Ascending aorta (tissue), 2 donors: ENCODE measurements at regions not wholly inside any gene's neighbourhood (a gene's known extent, or its start where the extent isn't known, plus 50 kb on each side); places are given as distances from the start of the nearest gene placed in this dataset.
"Not testable (repeated sequence)": the region's sequence is repeated elsewhere in the genome, so short reads cannot be mapped to it uniquely, and the experiment has no call there.

Source experiments
- DNase-seq, 2 donors: peaks; one replicate each; pipeline ENCODE4 v3.0.0-alpha.2; 2019; ENCODE audit warnings: low spot score in 2 of 2
- H3K27ac ChIP-seq, 2 donors: fragments of 200-600 bp; sonication (generic); one replicate each; pipeline ENCODE4 v1.5.1; 2016 to 2017; ENCODE audit warnings: mild to moderate bottlenecking in 1 of 2
- H3K27me3 ChIP-seq: fragments of 200-600 bp; sonication (generic); one replicate; pipeline ENCODE4 v1.5.1; 2017
- H3K36me3 ChIP-seq, 2 donors: fragments of 200-600 bp; sonication (generic); one replicate each; pipeline ENCODE4 v1.5.1; 2016
- H3K4me1 ChIP-seq, 2 donors: fragments of 200-600 bp; sonication (generic); one replicate each; pipeline ENCODE4 v1.5.1; 2016 to 2017; ENCODE audit warnings: mild to moderate bottlenecking in 1 of 2
- H3K4me3 ChIP-seq, 2 donors: fragments of 200-600 bp; sonication (generic); one replicate each; pipeline ENCODE4 v1.5.1; 2016 to 2017; ENCODE audit warnings: mild to moderate bottlenecking in 1 of 2
- H3K9me3 ChIP-seq, 2 donors: fragments of 200-600 bp; sonication (generic); one replicate each; pipeline ENCODE4 v1.5.1; 2016
- intact Hi-C: fragments of 100-400 bp; cut with DNase I; formaldehyde crosslinking; loops from one replicate; pipeline ENCODE4 v1.15.1; 2023
- TF ChIP-seq, protein P1 (sequence below), 3 experiments: fragments of 200-600 bp in 2 of 3; fragments of 450-650 bp in 1 of 3; sonication (generic) in 2 of 3; IDR thresholded peaks; one replicate each; pipeline ENCODE4 v1.5.1; 2016 to 2019; ENCODE audit warnings: antibody characterized with exemption in 3 of 3, mild to moderate bottlenecking in 1 of 3, moderate library complexity in 1 of 3

GRCh38 chr18:33828949-33829348 is 250.9 kb downstream of the ASXL3 start:
- TF ChIP-seq, protein P1, sequence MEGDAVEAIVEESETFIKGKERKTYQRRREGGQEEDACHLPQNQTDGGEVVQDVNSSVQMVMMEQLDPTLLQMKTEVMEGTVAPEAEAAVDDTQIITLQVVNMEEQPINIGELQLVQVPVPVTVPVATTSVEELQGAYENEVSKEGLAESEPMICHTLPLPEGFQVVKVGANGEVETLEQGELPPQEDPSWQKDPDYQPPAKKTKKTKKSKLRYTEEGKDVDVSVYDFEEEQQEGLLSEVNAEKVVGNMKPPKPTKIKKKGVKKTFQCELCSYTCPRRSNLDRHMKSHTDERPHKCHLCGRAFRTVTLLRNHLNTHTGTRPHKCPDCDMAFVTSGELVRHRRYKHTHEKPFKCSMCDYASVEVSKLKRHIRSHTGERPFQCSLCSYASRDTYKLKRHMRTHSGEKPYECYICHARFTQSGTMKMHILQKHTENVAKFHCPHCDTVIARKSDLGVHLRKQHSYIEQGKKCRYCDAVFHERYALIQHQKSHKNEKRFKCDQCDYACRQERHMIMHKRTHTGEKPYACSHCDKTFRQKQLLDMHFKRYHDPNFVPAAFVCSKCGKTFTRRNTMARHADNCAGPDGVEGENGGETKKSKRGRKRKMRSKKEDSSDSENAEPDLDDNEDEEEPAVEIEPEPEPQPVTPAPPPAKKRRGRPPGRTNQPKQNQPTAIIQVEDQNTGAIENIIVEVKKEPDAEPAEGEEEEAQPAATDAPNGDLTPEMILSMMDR (IDR thresholded peaks at IDR 0.05) = no peak
- Histone ChIP-seq H3K36me3 (no peaks in the 10 kb centered on the region), H3K9me3 (peaks cover 0 to 9% of the 10 kb centered on the region in 2 donors), H3K4me1 (no peaks in the 10 kb centered on the region), H3K4me3 (no peak overlapping the region), H3K27me3 (no peaks in the 10 kb centered on the region), H3K27ac (no peak overlapping the region)
- intact Hi-C loops = no loop called here
- no peak for DNase-seq

GRCh38 chr18:33826151-33826550 is 248.1 kb downstream of the ASXL3 start:
- DNase-seq = no peak
- H3K4me1 ChIP-seq = no peaks in the 10 kb centered on the region
- H3K27ac ChIP-seq = no peak overlapping the region
- no peak overlapping the region for H3K4me3 ChIP-seq
- H3K36me3 ChIP-seq = no peaks in the 10 kb centered on the region
- intact Hi-C loops = no loop called here
- TF ChIP-seq, protein P1 (IDR thresholded peaks at IDR 0.05) = no peak
- peaks cover 0 to 2% of the 10 kb centered on the region in 2 donors for H3K9me3 ChIP-seq
- no peaks in the 10 kb centered on the region for H3K27me3 ChIP-seq

- TF ChIP-seq, protein P1 (IDR thresholded peaks at IDR 0.05) = no peak
- intact Hi-C loops = no loop called here
- no peaks in the 10 kb centered on the region for H3K36me3 ChIP-seq
- no peaks in the 10 kb centered on the region for H3K4me1 ChIP-seq
- no peak overlapping the region for H3K4me3 ChIP-seq
- H3K9me3 ChIP-seq = no peaks in the 10 kb centered on the region
- no peaks in the 10 kb centered on the region for H3K27me3 ChIP-seq
- no peak overlapping the region for H3K27ac ChIP-seq
- DNase-seq = no peak
These were observed 243.5 kb downstream of the ASXL3 start for GRCh38 chr18:33821503-33821902.

DNA sequence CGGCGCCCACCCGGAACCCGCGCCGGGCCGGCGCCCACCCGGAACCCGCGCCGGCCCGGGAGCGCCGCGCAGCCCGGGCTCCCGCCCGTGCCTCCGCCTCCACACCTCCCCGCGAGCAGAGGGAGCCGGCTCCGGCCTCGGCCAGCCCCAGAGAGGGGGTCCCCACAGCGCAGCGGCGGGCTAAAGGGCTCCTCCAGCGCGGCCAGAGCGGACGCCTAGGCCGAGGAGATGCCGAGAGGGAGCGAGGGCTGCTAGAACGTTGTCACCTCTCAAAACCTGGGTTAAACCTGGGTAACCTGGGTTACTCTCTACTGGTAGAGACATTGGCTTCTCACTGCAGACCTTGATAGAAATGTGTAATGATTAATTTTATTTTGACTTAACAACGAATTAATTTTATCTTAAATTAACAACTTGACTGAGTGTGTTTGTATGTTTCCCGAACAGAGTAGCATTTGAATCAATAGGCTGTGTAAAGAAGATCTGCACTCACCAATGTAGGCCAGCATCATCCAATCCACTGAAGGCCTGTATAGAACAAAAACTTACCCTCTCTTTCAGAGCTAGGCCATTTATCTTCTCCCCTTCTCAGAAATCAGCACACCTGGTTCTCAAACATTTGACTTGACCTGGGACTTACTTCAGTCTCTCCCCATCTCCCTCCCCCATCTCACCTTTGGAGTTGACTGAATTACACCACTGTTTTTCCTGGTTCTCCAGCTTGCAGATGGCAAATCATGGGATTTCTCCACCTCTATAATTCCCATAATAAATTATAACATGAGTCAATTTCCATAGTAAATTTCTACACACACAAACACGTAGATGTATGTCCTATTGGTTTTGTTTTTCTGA is 242.7 kb downstream of the ASXL3 start:
- Histone ChIP-seq H3K4me1 (no peaks in the 10 kb centered on the region), H3K4me3 (no peak overlapping the region), H3K9me3 (no peaks in the 10 kb centered on the region), H3K27me3 (no peaks in the 10 kb centered on the region), H3K27ac (no peak overlapping the region), H3K36me3 (no peaks in the 10 kb centered on the region)
- intact Hi-C loops = no loop called here
- DNase-seq = no peak
- TF ChIP-seq, protein P1 (IDR thresholded peaks at IDR 0.05) = no peak

GRCh38 chr18:33819692-33820343 is 241.8 kb downstream of the ASXL3 start:
- H3K36me3 ChIP-seq, H3K27me3 ChIP-seq, H3K27ac ChIP-seq, DNase-seq, H3K4me1 ChIP-seq, H3K4me3 ChIP-seq, H3K9me3 ChIP-seq, intact Hi-C loops: not testable (repeated sequence)

GRCh38 chr18:33818145-33818544 is 240.1 kb downstream of the ASXL3 start:
- no peak overlapping the region for H3K27ac ChIP-seq
- no peaks in the 10 kb centered on the region for H3K36me3 ChIP-seq
- H3K9me3 ChIP-seq = no peaks in the 10 kb centered on the region
- TF ChIP-seq, protein P1 (IDR thresholded peaks at IDR 0.05) = no peak
- DNase-seq = no peak
- intact Hi-C loops = no loop called here
- no peak overlapping the region for H3K4me3 ChIP-seq
- H3K27me3 ChIP-seq = no peaks in the 10 kb centered on the region
- no peaks in the 10 kb centered on the region for H3K4me1 ChIP-seq
